NB4 (cell line): ENCODE measurements at regions not wholly inside any gene's neighbourhood (a gene's known extent, or its start where the extent isn't known, plus 50 kb on each side); places are given as distances from the start of the nearest gene placed in this dataset.

Experiments
- MYC ChIP-seq: IDR thresholded peaks from 2 replicates; pipeline ENCODE4 v1.6.1; 2011; ENCODE audit warnings: low read depth, low read length
- POLR2A ChIP-seq: IDR thresholded peaks from 2 replicates; pipeline ENCODE4 v1.6.1; 2011; ENCODE audit warnings: mild to moderate bottlenecking; ENCODE audit not compliant: insufficient read length; ENCODE audit errors: extremely low read depth
- TF ChIP-seq, protein P1 (sequence below): IDR thresholded peaks from one replicate; pipeline ENCODE4 v1.5.1; 2012; ENCODE audit warnings: low read depth, low read length
- TF ChIP-seq, protein P2 (sequence below): IDR thresholded peaks from 2 replicates; pipeline ENCODE4 v1.6.1; 2011; ENCODE audit warnings: low read depth, low read length

DNA sequence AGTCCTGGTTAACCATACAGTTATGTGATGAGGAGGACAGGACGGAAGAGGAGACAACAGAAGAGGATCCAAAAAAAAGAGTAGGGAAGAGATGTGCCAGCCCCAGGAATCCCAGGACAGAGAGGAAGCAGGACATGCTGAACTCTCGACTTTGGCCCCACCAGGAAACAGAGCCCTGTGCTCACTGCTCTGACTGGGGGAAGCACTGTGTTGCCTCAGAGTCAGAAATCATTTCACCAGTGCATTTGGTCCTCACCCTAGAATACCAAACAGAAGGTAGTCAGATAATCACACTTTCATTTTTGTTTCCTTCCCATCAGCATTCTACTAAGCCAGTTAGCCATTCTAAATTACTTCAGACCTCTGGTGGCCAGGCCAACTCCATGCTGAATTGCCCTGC, 421.0 kb upstream of the CDH5 start:
- no peak for TF ChIP-seq POLR2A
- TF ChIP-seq, protein P1, sequence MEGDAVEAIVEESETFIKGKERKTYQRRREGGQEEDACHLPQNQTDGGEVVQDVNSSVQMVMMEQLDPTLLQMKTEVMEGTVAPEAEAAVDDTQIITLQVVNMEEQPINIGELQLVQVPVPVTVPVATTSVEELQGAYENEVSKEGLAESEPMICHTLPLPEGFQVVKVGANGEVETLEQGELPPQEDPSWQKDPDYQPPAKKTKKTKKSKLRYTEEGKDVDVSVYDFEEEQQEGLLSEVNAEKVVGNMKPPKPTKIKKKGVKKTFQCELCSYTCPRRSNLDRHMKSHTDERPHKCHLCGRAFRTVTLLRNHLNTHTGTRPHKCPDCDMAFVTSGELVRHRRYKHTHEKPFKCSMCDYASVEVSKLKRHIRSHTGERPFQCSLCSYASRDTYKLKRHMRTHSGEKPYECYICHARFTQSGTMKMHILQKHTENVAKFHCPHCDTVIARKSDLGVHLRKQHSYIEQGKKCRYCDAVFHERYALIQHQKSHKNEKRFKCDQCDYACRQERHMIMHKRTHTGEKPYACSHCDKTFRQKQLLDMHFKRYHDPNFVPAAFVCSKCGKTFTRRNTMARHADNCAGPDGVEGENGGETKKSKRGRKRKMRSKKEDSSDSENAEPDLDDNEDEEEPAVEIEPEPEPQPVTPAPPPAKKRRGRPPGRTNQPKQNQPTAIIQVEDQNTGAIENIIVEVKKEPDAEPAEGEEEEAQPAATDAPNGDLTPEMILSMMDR = no peak
- TF ChIP-seq, protein P2, sequence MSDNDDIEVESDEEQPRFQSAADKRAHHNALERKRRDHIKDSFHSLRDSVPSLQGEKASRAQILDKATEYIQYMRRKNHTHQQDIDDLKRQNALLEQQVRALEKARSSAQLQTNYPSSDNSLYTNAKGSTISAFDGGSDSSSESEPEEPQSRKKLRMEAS = no peak
- TF ChIP-seq MYC = no peak
